Neural progenitor cell (in vitro differentiated cells): ENCODE measurements at regions not wholly inside any gene's neighbourhood (a gene's known extent, or its start where the extent isn't known, plus 50 kb on each side); places are given as distances from the start of the nearest gene placed in this dataset.

ENCODE experiments used
- CTCF ChIP-seq: fragments of 200-600 bp; sonication (generic); IDR thresholded peaks from 2 replicates; pipeline ENCODE4 v1.5.1; 2017; ENCODE audit warnings: antibody characterized with exemption, mild to moderate bottlenecking
- EZH2 ChIP-seq: fragments of 200-600 bp; sonication (generic); IDR thresholded peaks from 2 replicates; pipeline ENCODE4 v1.6.1; 2017; ENCODE audit warnings: antibody characterized with exemption, mild to moderate bottlenecking, moderate library complexity
- EZH2phosphoT487 ChIP-seq: fragments of 200-600 bp; sonication (generic); IDR thresholded peaks from 2 replicates; pipeline ENCODE4 v1.6.1; 2017; ENCODE audit warnings: antibody characterized with exemption

GRCh38 chr7:136229790-136230189, 252.6 kb upstream of the MTPN start:
- no peak for TF ChIP-seq CTCF
- no peak for TF ChIP-seq EZH2
- TF ChIP-seq EZH2phosphoT487, result no peak
